ENCODE measurements at regions not wholly inside any gene's neighbourhood (a gene's known extent, or its start where the extent isn't known, plus 50 kb on each side); places are given as distances from the start of the nearest gene placed in this dataset.

DNA sequence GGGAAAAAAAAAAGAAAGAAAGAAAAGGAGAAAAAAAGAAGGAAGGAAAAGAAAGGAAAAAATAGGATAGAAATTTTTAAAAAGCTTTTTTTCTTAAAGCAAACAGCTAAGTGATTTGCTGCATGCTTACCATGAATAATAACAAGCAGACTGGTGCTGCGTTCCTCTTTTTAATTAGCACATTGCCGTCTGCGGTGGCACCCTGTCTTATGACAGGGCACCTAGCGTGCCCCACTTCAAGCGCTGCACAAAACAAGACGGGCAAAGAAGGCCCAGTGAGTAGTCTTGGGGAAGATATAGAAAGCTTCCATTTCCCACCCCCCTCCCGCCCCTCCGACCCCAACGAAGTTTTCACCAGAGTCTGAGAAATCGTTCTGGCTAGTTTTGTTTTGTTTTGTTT lies 513.9 kb downstream of the ZNF608 start:
- no peak for TF ChIP-seq HDGF (IDR thresholded peaks at IDR 0.05)
- TF ChIP-seq, protein P1, sequence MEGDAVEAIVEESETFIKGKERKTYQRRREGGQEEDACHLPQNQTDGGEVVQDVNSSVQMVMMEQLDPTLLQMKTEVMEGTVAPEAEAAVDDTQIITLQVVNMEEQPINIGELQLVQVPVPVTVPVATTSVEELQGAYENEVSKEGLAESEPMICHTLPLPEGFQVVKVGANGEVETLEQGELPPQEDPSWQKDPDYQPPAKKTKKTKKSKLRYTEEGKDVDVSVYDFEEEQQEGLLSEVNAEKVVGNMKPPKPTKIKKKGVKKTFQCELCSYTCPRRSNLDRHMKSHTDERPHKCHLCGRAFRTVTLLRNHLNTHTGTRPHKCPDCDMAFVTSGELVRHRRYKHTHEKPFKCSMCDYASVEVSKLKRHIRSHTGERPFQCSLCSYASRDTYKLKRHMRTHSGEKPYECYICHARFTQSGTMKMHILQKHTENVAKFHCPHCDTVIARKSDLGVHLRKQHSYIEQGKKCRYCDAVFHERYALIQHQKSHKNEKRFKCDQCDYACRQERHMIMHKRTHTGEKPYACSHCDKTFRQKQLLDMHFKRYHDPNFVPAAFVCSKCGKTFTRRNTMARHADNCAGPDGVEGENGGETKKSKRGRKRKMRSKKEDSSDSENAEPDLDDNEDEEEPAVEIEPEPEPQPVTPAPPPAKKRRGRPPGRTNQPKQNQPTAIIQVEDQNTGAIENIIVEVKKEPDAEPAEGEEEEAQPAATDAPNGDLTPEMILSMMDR (IDR thresholded peaks at IDR 0.05 in 2 of 3, conservative IDR thresholded peaks at IDR 0.05 in 1 of 3; ENCODE audit: insufficient read depth in 2 of 3, low read depth in 1 of 3, low read length in 3 of 3): no peak

All from K562 (cell line).